ENCODE measurements at regions not wholly inside any gene's neighbourhood (a gene's known extent, or its start where the extent isn't known, plus 50 kb on each side); places are given as distances from the start of the nearest gene placed in this dataset.

GRCh38 chr5:42090162-42090561 lies 165.1 kb downstream of the FBXO4 start:
- TF ChIP-seq POLR2A (IDR thresholded peaks at IDR 0.05) (no peak), CTCF (IDR thresholded peaks at IDR 0.05) (no peak)
